Tongue (tissue), 1 donor: ENCODE measurements at regions not wholly inside any gene's neighbourhood (a gene's known extent, or its start where the extent isn't known, plus 50 kb on each side); places are given as distances from the start of the nearest gene placed in this dataset.
A peak's percentile ranks its signal among the peaks of the same experiment; 100 is the strongest.
"Not testable (repeated sequence)": the region's sequence is repeated elsewhere in the genome, so short reads cannot be mapped to it uniquely, and the experiment has no call there.

Source experiments
- DNase-seq: peaks from one replicate; pipeline ENCODE4 v3.0.0-alpha.2; 2015

- DNase-seq: no peak
These were observed 91.5 kb upstream of the MLN start for GRCh38 chr6:33895296-33895695.

DNA sequence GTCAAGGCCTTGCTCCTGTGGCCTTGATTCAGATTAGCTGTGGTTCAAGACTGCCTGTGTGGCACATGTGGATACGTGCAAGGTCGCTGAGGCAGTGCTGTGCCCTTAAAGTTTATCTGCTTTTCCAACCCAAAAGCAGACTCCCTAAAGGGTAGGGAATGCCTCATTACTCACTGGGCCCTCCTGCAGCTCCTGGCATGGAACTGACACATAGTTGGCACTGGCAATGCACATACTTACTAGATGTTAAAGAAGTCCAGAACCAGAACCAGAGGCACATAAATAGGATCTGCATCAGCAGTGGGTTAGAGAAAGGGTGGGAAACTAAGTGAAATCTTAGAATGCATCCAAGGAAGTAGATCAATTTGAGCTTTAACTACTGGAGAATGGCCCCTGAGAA is 90.6 kb upstream of the MLN start:
- no peak for DNase-seq

DNA sequence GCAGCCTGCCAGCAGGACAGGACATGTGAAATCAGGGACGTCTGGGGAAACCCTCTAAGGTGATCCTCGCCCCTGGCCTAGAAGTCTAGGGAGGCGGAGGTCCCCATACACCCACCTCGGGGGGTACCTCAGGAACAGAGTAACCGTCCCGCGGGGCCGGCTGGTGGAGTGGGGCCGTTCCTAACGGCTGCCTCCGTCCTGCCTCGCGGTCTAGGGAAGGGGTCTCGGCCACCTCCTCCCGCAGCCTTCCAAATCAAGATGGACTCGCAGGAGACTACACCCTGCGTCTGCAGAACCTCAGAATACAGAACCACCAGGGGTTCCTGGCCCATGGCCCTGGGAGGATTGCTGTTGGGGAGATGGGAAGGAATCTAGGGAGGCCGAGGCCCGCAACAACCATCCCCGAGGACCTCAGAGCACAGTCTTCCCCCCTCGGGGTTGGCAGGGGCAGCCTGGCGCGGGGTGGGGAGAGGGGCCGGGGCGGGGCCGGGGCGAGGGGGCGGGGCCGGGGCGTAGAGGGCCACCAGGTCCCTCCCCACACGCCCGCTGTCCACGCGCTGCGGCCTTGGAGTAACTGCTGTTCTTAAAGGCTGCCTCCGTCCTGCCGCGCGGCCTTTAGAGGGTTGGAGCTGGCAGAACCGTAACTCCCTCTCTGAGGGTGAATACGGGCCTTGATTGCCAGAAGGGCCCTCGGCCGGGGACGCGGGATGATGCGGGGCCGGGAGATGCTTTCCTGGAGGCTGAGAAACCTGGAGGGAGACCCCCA is 89.0 kb upstream of the MLN start:
- DNase-seq: no peak

- DNase-seq: no peak
These were observed 84.9 kb upstream of the MLN start for GRCh38 chr6:33888664-33889200.

DNA sequence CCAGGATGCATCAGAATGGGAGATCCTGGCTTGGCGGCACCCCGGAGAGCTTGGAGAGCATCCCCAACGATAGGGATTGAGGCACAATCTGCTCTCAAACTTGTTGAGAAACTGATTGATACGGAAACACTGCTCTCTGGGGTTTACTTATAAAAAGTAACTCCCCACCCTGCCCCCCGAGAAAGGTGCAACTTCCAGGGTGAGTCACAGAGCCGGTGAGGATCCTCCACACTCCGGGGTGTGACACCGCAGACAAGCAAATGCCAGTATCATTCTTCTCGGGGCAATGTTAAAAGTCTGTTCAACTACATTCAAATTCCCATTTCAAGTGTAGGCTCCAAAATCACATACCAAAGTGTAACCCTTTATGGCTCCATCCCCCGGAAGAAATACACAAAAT is 84.4 kb upstream of the MLN start:
- no peak for DNase-seq

GRCh38 chr6:33886673-33887144 is 82.9 kb upstream of the MLN start:
- DNase-seq: peak; percentile 37

DNA sequence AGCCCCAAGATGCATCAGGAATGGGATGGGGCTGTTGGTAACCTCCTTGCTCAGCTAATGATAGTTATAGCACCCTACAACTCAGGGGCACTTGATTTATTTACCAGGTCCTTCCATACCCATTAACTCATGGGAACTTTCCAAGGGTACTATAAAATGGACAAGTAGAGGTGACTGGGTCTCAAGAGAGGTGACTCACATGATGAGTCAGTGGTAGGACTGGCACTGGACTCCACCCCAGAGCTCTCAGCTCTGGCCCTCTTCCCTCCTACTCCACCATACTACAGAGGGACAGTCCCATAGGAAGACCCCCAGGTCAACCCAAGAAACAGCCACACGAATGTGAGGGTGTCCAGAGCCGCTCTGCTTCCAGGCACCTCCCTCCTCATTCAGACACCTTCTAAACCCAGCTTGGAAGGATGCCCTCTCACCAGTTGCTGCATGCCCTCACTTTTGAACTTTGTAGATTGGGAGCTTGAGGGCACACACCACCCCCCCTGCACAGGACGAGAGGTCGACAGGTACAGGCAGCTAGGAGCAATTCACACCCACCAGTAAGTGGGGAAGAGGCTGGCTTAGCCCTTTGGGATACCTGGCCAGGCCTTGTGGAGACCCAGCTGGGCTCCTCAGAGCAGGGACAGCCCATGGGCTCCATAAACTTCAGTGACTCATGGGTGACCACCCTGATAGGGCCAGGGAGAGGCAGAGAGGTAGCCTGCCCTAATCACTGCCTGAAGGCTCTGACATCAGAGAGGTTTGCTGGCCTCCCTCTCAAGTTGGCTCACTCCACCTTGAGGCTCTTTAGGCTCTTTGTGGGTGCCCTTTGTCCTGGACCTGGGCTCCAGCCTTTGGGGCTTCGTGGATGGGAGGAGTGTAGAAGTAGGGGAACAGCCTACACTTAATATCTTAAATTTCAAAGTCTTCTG is 81.6 kb upstream of the MLN start:
- no peak for DNase-seq

DNA sequence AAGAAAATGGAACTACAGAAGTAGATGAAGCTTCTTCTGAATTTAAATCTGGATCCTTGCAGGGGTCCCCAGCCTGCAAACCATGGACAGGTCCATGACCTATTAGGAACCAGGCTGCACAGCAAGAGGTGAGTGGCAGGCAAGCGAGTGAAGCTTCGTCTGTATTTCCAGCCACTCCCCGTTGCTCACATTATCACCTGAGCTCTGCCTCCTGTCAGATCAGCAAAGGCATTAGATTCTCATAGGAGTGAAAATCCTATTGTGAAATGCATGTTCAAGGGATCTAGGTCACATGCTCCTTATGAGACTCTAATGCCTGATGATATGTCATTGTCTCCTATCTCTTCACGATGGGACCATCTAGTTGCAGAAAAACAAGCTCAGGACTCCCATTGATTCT is 79.8 kb upstream of the MLN start:
- not testable (repeated sequence) for DNase-seq

- DNase-seq: peak; percentile 79
These were observed 78.4 kb upstream of the MLN start for GRCh38 chr6:33882154-33882553.

DNA sequence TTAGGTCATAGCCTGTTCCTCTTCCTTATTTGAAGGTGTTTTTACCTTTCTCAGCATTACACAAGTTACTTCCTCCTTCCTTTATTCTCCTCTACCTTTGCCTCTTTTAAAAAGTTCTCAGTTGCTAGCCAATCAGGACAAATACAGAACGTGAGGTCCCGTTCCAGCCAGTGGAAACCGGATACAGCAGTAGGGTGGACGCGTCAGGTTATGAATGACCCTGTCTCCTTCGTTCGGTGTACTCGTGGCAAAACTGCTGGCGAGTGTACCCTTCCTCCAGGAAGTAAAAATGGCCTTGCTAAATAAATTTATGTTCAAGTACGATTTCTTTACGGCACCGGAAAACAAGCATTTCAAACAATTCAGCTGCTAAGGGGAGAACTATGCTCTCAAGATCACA is 77.0 kb upstream of the MLN start:
- no peak for DNase-seq

DNA sequence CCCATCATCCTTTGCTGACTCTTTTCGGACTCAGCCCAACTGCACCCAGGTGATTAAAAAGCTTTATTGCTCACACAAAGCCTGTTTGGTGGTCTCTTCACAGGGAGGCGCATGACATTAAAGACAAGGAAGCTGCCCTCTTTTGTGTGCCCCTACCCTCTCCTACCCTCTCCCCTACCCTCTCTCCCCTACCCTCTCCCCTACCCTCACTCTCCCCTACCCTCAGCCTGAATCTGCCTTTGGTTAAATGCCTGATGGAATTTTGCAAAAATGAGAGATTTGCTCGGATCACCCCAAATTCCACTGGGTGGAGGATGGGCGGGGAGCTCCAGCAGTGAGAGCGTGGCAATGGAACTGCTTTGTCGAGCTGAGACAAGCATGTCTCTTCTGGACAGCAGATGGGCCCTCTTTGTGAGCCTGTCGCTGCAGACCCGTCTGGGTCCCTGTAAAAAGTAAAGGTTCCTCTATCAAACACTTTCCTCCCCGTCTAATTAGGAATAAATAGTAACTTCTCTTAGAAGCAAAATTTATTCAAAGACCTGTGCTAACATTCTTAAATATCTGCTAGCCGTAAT is 76.4 kb upstream of the MLN start:
- no peak for DNase-seq

- DNase-seq: no peak
These were observed 74.8 kb upstream of the MLN start for GRCh38 chr6:33878562-33878961.

GRCh38 chr6:33877982-33878535 is 74.3 kb upstream of the MLN start:
- no peak for DNase-seq

GRCh38 chr6:33875696-33876095 is 71.9 kb upstream of the MLN start:
- DNase-seq: peak; percentile 55

GRCh38 chr6:33875141-33875581 is 71.4 kb upstream of the MLN start:
- DNase-seq: peak; percentile 79

DNA sequence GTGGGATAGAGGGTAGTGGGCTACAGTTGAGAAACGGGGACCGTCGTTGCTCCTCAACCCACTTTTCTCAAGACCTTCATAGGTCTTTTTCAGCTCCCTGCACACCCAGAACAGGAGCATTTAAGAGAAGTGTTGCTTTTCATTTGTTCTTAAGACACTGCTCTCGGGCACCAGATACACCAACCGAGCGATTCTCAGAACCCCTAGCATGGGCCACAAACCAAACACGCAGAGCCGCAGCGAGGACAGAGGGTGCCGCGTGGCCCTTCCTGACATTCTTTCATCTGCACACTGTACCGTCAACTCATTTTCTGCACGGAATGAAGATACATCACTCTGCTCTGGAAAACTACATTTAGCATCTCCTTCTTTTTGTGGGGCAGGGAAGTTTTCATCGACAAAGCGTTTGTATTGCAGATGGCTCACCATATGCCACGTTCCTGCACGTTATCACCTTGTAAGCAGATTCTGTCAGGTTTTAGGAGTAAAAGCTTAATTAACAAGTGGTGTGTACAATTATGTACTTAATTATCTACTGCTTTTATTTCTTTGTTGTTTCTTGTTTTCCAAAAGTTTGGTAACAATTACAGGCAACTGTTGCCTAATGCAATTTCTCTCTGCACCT is 70.4 kb upstream of the MLN start:
- DNase-seq: no peak

- DNase-seq: no peak
These were observed 69.0 kb upstream of the MLN start for GRCh38 chr6:33872761-33873160.

DNA sequence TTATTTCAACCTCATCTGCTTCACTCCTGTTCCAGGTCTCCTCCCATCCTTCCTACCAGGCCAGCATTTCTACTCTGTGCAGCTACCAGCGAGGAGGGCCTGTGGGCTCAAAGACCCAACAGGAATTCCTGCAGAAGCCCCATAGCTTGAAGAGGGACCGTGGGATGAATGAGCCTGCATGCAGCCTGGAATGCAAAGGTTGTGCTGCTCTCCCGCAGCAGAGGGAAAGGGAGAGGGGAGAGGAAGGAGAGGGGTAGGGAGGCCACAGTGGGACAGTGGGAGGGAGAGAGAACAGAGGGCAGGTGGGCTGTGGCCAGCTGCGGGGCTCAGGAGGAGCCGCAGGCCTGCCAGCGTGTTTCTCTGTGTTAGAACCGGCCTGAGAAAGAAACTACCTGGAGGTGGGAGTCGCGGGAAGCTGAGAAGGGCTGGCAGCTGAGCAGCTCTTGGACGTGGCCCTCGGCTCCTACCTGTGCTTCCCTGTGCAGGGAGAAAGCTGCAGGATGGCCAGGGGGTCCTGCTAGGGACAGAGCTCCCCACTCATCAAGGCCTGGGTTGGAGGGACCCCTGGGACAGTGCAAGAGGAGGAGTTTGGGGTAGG is 66.1 kb upstream of the MLN start:
- no peak for DNase-seq

DNA sequence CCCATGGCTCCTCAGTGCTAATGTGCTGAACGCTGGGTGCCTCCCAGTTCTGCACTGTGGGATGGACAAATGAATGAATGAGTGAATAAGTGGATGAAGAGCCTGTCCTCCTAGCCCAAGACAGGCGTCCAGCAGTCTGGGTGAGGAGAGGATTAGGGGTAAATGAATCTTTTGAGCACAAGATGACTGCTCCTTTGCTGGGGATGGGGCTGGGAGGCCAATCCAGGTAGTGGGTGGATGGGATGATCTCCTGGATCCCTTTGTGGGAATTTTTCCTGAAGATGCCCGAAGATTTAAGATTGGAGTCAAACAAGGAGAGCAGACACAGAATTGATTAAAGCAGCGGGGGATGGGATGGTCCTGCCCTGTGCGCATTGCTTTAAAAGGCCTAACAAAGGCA is 65.3 kb upstream of the MLN start:
- no peak for DNase-seq

GRCh38 chr6:33868141-33868540 is 64.3 kb upstream of the MLN start:
- DNase-seq: peak; percentile 74

GRCh38 chr6:33865478-33866077 is 61.8 kb upstream of the MLN start:
- no peak for DNase-seq
